ENCODE measurements at regions not wholly inside any gene's neighbourhood (a gene's known extent, or its start where the extent isn't known, plus 50 kb on each side); places are given as distances from the start of the nearest gene placed in this dataset.
A peak's percentile ranks its signal among the peaks of the same experiment; 100 is the strongest.
"Not testable (repeated sequence)": the region's sequence is repeated elsewhere in the genome, so short reads cannot be mapped to it uniquely, and the experiment has no call there.

GRCh38 chr14:65153101-65153500, 50.8 kb upstream of the MAX start:
- no peak for DNase-seq (ENCODE audit: low spot score)

- DNase-seq (ENCODE audit: low spot score), result peak; percentile 80
These were observed 54.5 kb upstream of the MAX start for GRCh38 chr14:65156568-65157366.

- DNase-seq (ENCODE audit: low spot score), result no peak
These were observed 57.2 kb upstream of the MAX start for GRCh38 chr14:65159281-65160062.

GRCh38 chr14:65160091-65160490, 57.8 kb upstream of the MAX start:
- no peak for DNase-seq (ENCODE audit: low spot score)

- DNase-seq (ENCODE audit: low spot score), result no peak
These were observed 59.7 kb upstream of the MAX start for GRCh38 chr14:65162031-65162430.

GRCh38 chr14:65164068-65164824, 61.9 kb upstream of the MAX start:
- DNase-seq (ENCODE audit: low spot score), result peak; percentile 50

GRCh38 chr14:65164825-65165135, 62.5 kb upstream of the MAX start:
- no peak for DNase-seq (ENCODE audit: low spot score)

GRCh38 chr14:65167072-65167645, 64.8 kb upstream of the MAX start:
- no peak for DNase-seq (ENCODE audit: low spot score)

GRCh38 chr14:65168840-65169239, 66.5 kb upstream of the MAX start:
- no peak for DNase-seq (ENCODE audit: low spot score)

GRCh38 chr14:65169351-65169750, 67.0 kb upstream of the MAX start:
- DNase-seq (ENCODE audit: low spot score), result no peak

GRCh38 chr14:65170318-65170717, 68.0 kb upstream of the MAX start:
- DNase-seq (ENCODE audit: low spot score), result no peak

- DNase-seq (ENCODE audit: low spot score), result peak; percentile 86
These were observed 68.6 kb upstream of the MAX start for GRCh38 chr14:65170768-65171507.

GRCh38 chr14:65173973-65174693, 71.8 kb upstream of the MAX start:
- no peak for DNase-seq (ENCODE audit: low spot score)

GRCh38 chr14:65174783-65175182, 72.5 kb upstream of the MAX start:
- DNase-seq (ENCODE audit: low spot score), result no peak

GRCh38 chr14:65177551-65177950, 75.2 kb upstream of the MAX start:
- no peak for DNase-seq (ENCODE audit: low spot score)

- not testable (repeated sequence) for DNase-seq (ENCODE audit: low spot score)
These were observed 76.9 kb upstream of the MAX start for GRCh38 chr14:65179231-65179630.

GRCh38 chr14:65179918-65180724, 77.8 kb upstream of the MAX start:
- peak; percentile 62 for DNase-seq (ENCODE audit: low spot score)

- no peak for DNase-seq (ENCODE audit: low spot score)
These were observed 78.4 kb upstream of the MAX start for GRCh38 chr14:65180725-65181025.

- no peak for DNase-seq (ENCODE audit: low spot score)
These were observed 81.9 kb upstream of the MAX start for GRCh38 chr14:65184032-65184764.

GRCh38 chr14:65185829-65186228, 83.5 kb upstream of the MAX start:
- no peak for DNase-seq (ENCODE audit: low spot score)
